ENCODE measurements at regions not wholly inside any gene's neighbourhood (a gene's known extent, or its start where the extent isn't known, plus 50 kb on each side); places are given as distances from the start of the nearest gene placed in this dataset.

DNA sequence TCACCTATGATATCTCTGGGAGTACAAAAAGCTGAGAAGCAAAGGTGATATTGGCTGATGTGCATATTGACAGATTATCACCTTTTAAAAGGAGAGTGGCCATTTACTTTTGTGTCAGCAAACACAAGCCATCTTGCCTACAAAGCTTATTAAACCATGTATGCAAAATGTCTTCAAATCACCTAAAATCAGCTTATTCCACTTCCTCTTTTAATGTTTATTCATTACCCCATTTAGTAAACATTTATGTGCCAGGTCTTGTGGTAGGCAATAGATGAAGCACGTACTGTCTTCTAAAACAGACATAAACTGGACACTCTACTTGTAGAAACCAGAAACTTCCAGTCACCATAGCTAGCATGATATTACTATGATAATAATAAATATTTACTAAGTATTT lies 354.6 kb downstream of the RBM26 start (continued):
- TF ChIP-seq MEF2A (IDR thresholded peaks at IDR 0.05; ENCODE audit: borderline replicate concordance, low read depth) (no peak), FOXJ3 (CRISPR knock-in tag; IDR thresholded peaks at IDR 0.05) (no peak), NRF1 (IDR thresholded peaks at IDR 0.05; ENCODE audit: low read depth, low read length) (no peak), POLR2AphosphoS5 (IDR thresholded peaks at IDR 0.05; ENCODE audit: low read depth, low read length) (no peak), RFX5 (IDR thresholded peaks at IDR 0.05; ENCODE audit: low read length) (no peak)

DNA sequence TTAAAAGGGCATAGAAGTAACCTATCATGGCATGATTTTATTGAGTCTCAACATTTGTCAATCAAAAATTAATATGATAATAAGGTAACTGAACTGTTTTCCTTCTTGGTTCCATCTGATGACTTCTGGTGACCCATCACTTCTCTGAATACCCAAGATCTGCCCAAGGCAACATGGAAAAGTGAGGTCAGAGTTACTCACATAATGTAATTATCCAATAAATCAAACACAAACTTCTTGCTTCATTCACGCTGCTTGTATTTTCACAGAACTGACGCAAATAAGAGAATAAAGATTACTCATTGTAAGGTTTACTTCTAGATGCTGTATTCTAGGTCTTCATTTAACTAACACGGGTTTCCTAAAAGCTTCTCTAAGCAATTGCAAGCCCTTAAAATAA lies 361.6 kb downstream of the RBM26 start:
- TF ChIP-seq, protein P1, sequence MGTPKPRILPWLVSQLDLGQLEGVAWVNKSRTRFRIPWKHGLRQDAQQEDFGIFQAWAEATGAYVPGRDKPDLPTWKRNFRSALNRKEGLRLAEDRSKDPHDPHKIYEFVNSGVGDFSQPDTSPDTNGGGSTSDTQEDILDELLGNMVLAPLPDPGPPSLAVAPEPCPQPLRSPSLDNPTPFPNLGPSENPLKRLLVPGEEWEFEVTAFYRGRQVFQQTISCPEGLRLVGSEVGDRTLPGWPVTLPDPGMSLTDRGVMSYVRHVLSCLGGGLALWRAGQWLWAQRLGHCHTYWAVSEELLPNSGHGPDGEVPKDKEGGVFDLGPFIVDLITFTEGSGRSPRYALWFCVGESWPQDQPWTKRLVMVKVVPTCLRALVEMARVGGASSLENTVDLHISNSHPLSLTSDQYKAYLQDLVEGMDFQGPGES (IDR thresholded peaks at IDR 0.05; ENCODE audit: low read depth, low read length) = no peak
- TF ChIP-seq, protein P2, sequence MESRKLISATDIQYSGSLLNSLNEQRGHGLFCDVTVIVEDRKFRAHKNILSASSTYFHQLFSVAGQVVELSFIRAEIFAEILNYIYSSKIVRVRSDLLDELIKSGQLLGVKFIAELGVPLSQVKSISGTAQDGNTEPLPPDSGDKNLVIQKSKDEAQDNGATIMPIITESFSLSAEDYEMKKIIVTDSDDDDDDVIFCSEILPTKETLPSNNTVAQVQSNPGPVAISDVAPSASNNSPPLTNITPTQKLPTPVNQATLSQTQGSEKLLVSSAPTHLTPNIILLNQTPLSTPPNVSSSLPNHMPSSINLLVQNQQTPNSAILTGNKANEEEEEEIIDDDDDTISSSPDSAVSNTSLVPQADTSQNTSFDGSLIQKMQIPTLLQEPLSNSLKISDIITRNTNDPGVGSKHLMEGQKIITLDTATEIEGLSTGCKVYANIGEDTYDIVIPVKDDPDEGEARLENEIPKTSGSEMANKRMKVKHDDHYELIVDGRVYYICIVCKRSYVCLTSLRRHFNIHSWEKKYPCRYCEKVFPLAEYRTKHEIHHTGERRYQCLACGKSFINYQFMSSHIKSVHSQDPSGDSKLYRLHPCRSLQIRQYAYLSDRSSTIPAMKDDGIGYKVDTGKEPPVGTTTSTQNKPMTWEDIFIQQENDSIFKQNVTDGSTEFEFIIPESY (IDR thresholded peaks at IDR 0.05; ENCODE audit: borderline replicate concordance, low read depth) = no peak
- TF ChIP-seq TCF12 (IDR thresholded peaks at IDR 0.05) (no peak), CHD2 (IDR thresholded peaks at IDR 0.05; ENCODE audit: low read length, partially characterized antibody) (no peak), RAD21 (IDR thresholded peaks at IDR 0.05; ENCODE audit: low read length) (no peak), NRF1 (IDR thresholded peaks at IDR 0.05; ENCODE audit: low read depth, low read length) (no peak), FOSL2 (IDR thresholded peaks at IDR 0.05; ENCODE audit: borderline replicate concordance, low read depth) (no peak), ELF1 (IDR thresholded peaks at IDR 0.05) (no peak), GATA2 (CRISPR knock-in tag; IDR thresholded peaks at IDR 0.05) (no peak), SIN3A (IDR thresholded peaks at IDR 0.05; ENCODE audit: borderline replicate concordance, low read depth, low read length) (no peak), RCOR1 (IDR thresholded peaks at IDR 0.05; ENCODE audit: low read length) (no peak)
- TF ChIP-seq, protein P3, sequence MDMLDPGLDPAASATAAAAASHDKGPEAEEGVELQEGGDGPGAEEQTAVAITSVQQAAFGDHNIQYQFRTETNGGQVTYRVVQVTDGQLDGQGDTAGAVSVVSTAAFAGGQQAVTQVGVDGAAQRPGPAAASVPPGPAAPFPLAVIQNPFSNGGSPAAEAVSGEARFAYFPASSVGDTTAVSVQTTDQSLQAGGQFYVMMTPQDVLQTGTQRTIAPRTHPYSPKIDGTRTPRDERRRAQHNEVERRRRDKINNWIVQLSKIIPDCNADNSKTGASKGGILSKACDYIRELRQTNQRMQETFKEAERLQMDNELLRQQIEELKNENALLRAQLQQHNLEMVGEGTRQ (IDR thresholded peaks at IDR 0.05; ENCODE audit: borderline replicate concordance, low read depth, low read length) = no peak
- TF ChIP-seq, protein P4, sequence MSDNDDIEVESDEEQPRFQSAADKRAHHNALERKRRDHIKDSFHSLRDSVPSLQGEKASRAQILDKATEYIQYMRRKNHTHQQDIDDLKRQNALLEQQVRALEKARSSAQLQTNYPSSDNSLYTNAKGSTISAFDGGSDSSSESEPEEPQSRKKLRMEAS (IDR thresholded peaks at IDR 0.05; ENCODE audit: low read depth) = no peak
- CTCF ChIA-PET = no interaction called here

More for the DNA sequence above, 361.6 kb downstream of the RBM26 start:
- no peak overlapping the region for H3K27ac ChIP-seq (ENCODE audit: low read depth in 2 of 2, low read length in 1 of 2)
- POLR2A ChIA-PET = no interaction called here
- no peaks in the 10 kb centered on the region for H3K27me3 ChIP-seq (ENCODE audit: insufficient read depth)
- H3K4me2 ChIP-seq = no peak overlapping the region
- no peak for DNase-seq
- H3K9me2 ChIP-seq = no peaks in the 10 kb centered on the region
- no peak overlapping the region for H3K4me3 ChIP-seq (ENCODE audit: low read depth in 2 of 2, low read length in 1 of 2)
- no peaks in the 10 kb centered on the region for H4K20me1 ChIP-seq (ENCODE audit: insufficient read depth)
- H3K9me3 ChIP-seq = no peaks in the 10 kb centered on the region
- no peaks in the 10 kb centered on the region for H3K4me1 ChIP-seq (ENCODE audit: control insufficient read depth in 1 of 2, insufficient read depth in 2 of 2, low read depth in 1 of 2, low read length in 1 of 2)
- no peak overlapping the region for H3K9ac ChIP-seq
- H3F3A ChIP-seq (replicated peaks; ENCODE audit: insufficient read depth) = no peaks in the 10 kb centered on the region
- H3K36me3 ChIP-seq (replicated peaks in 1 of 2; ENCODE audit: control insufficient read depth in 1 of 2, insufficient read depth in 2 of 2, low read length in 1 of 2) = no peaks in the 10 kb centered on the region
- H2AFZ ChIP-seq (ENCODE audit: low read depth) = no peak overlapping the region
- 36% methylated on average over 3 of the region's 3 CpGs for WGBS (ENCODE audit: low lambda C conversion rate)
- no peaks in the 10 kb centered on the region for H3K79me2 ChIP-seq (ENCODE audit: insufficient read depth)

All from SK-N-SH (cell line).